ENCODE measurements at regions not wholly inside any gene's neighbourhood (a gene's known extent, or its start where the extent isn't known, plus 50 kb on each side); places are given as distances from the start of the nearest gene placed in this dataset.

DNA sequence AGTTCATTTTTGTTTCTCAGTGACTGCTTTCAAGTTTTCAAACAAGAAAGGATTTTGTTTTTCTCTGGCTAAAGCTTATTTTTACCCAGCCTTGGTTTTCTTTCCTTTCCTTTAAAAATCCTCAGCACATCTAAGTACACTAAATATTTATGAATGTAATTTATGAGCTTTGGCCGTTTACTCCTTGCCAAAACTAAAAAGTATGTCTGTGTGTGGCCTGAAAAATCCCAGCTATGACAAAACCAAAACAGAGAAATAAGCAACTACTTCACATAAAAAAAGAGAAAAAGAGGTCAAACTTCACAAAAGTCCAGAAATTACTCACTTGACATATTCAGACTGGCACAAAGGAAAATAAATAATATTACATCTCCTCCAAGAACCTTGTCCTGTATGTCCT is 365.1 kb upstream of the NFE2L3 start:
- no peak for DNase-seq (ENCODE audit: low read depth, low spot score)
- Histone ChIP-seq H2AFZ (ENCODE audit: low read depth, low read length) (no peak overlapping the region), H3K4me2 (ENCODE audit: insufficient read depth, low read length) (no peak overlapping the region), H4K20me1 (replicated peaks; ENCODE audit: control insufficient read depth, extremely low read depth, insufficient read depth, low read length) (no peaks in the 10 kb centered on the region), H3K4me3 (replicated peaks in 1 of 3; ENCODE audit: insufficient read depth in 1 of 3, low read depth in 1 of 3, low read length in 3 of 3) (no peak overlapping the region), H3K27ac (ENCODE audit: insufficient read depth, low read depth, low read length) (no peak overlapping the region), H3K27me3 (ENCODE audit: control insufficient read depth in 2 of 2, insufficient read depth in 2 of 2, low read length in 2 of 2) (no peaks in the 10 kb centered on the region), H3K36me3 (ENCODE audit: control insufficient read depth in 2 of 2, extremely low read depth in 1 of 2, insufficient read depth in 2 of 2, low read length in 2 of 2) (no peaks in the 10 kb centered on the region), H3K9me1 (replicated peaks; ENCODE audit: control insufficient read depth, extremely low read depth, insufficient read depth, low read length) (no peaks in the 10 kb centered on the region), H3K9me3 (replicated peaks; ENCODE audit: control insufficient read depth, insufficient read depth, low read length) (no peaks in the 10 kb centered on the region), H3K4me1 (ENCODE audit: control insufficient read depth, extremely low read depth, insufficient read depth, low read length) (no peaks in the 10 kb centered on the region), H3K9ac (replicated peaks; ENCODE audit: extremely low read depth, insufficient read depth, low read length) (no peak overlapping the region), H3K79me2 (ENCODE audit: control insufficient read depth, insufficient read depth, low read length) (no peaks in the 10 kb centered on the region)
- ChIA-PET CTCF (no interaction called here), POLR2A (no interaction called here)
- intact Hi-C loops (cut with micrococcal nuclease) (no loop called here), dilution Hi-C loops (cut with MboI; ENCODE audit: extremely low pct_ligation_motif_present, low sequenced_read_pairs) (no loop called here)
- no TSS peak for BruUV-seq (replicated peaks)
- TF ChIP-seq POLR2AphosphoS5 (IDR thresholded peaks at IDR 0.05; ENCODE audit: insufficient read depth, low read depth, low read length) (no peak), MYC (IDR thresholded peaks at IDR 0.05; ENCODE audit: low read depth, low read length) (no peak), GATA2 (IDR thresholded peaks at IDR 0.05; ENCODE audit: insufficient read depth, insufficient read length, low read depth, low read length) (no peak), FOS (IDR thresholded peaks at IDR 0.05; ENCODE audit: borderline replicate concordance, insufficient read depth, low read length) (no peak), JUN (IDR thresholded peaks at IDR 0.05; ENCODE audit: borderline replicate concordance, insufficient read depth, insufficient read length, low read depth) (no peak), POLR2A (IDR thresholded peaks at IDR 0.05; ENCODE audit: low read depth, low read length) (no peak), EZH2 (IDR thresholded peaks at IDR 0.05; ENCODE audit: borderline replicate concordance, low read depth, low read length, severe bottlenecking) (no peak)
- TF ChIP-seq, protein P1, sequence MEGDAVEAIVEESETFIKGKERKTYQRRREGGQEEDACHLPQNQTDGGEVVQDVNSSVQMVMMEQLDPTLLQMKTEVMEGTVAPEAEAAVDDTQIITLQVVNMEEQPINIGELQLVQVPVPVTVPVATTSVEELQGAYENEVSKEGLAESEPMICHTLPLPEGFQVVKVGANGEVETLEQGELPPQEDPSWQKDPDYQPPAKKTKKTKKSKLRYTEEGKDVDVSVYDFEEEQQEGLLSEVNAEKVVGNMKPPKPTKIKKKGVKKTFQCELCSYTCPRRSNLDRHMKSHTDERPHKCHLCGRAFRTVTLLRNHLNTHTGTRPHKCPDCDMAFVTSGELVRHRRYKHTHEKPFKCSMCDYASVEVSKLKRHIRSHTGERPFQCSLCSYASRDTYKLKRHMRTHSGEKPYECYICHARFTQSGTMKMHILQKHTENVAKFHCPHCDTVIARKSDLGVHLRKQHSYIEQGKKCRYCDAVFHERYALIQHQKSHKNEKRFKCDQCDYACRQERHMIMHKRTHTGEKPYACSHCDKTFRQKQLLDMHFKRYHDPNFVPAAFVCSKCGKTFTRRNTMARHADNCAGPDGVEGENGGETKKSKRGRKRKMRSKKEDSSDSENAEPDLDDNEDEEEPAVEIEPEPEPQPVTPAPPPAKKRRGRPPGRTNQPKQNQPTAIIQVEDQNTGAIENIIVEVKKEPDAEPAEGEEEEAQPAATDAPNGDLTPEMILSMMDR (IDR thresholded peaks at IDR 0.05; ENCODE audit: extremely low read depth in 1 of 2, insufficient read depth in 1 of 2, low read depth in 1 of 2, low read length in 2 of 2): no peak
- TF ChIP-seq, protein P2, sequence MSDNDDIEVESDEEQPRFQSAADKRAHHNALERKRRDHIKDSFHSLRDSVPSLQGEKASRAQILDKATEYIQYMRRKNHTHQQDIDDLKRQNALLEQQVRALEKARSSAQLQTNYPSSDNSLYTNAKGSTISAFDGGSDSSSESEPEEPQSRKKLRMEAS (IDR thresholded peaks at IDR 0.05; ENCODE audit: insufficient read depth, insufficient read length): no peak
- no peak for FAIRE-seq
